Lower lobe of right lung (tissue), 2 donors: ENCODE measurements at regions not wholly inside any gene's neighbourhood (a gene's known extent, or its start where the extent isn't known, plus 50 kb on each side); places are given as distances from the start of the nearest gene placed in this dataset.

Experiments
- ATAC-seq, 2 donors: fragments of 200-7000 bp; cut with Tn5 transposase; one replicate each; pipeline ENCODE4 v1.9.1; 2020 to 2022; ENCODE audit warnings: mild to moderate bottlenecking in 2 of 2, moderate library complexity in 2 of 2
- DNase-seq: peaks from one replicate; pipeline ENCODE4 v3.0.0-alpha.2; 2020
- H3K27ac ChIP-seq: fragments of 200-600 bp; one replicate; pipeline ENCODE4 v1.8.0; 2022
- H3K27me3 ChIP-seq: fragments of 200-600 bp; one replicate; pipeline ENCODE4 v1.8.0; 2022; ENCODE audit warnings: low read depth
- H3K36me3 ChIP-seq: fragments of 200-600 bp; one replicate; pipeline ENCODE4 v1.8.0; 2022; ENCODE audit warnings: mild to moderate bottlenecking
- H3K4me1 ChIP-seq: fragments of 200-600 bp; one replicate; pipeline ENCODE4 v1.8.0; 2022
- H3K4me3 ChIP-seq: fragments of 200-600 bp; one replicate; pipeline ENCODE4 v1.8.0; 2022; ENCODE audit warnings: mild to moderate bottlenecking
- H3K9me3 ChIP-seq: fragments of 200-600 bp; one replicate; pipeline ENCODE4 v1.8.0; 2022
- CTCF ChIP-seq: fragments of 200-600 bp; IDR thresholded peaks from one replicate; pipeline ENCODE4 v1.8.0; 2022; ENCODE audit warnings: antibody characterized with exemption, mild to moderate bottlenecking
- intact Hi-C: fragments of 100-400 bp; cut with DNase I; formaldehyde crosslinking; loops from one replicate; pipeline ENCODE4 v1.11.0; 2022
- donor health status: DM: no; HTN: yes; CAD: no; lungs with severe emphysema.

GRCh38 chr9:88673886-88674285, 138.9 kb downstream of the NXNL2 start:
- H3K9me3 ChIP-seq: no peaks in the 10 kb centered on the region
- no peak for TF ChIP-seq CTCF
- DNase-seq: no peak

GRCh38 chr9:88676644-88677043, 141.7 kb downstream of the NXNL2 start:
- Histone ChIP-seq H3K4me3 (no peak overlapping the region), H3K36me3 (no peaks in the 10 kb centered on the region), H3K27me3 (no peaks in the 10 kb centered on the region), H3K4me1 (no peaks in the 10 kb centered on the region), H3K9me3 (no peaks in the 10 kb centered on the region), H3K27ac (no peak overlapping the region)
- no peak for TF ChIP-seq CTCF
- DNase-seq (no peak), ATAC-seq (no peak)
- intact Hi-C loops: no loop called here

More at GRCh38 chr9:88673886-88674285, 138.9 kb downstream of the NXNL2 start:
- ATAC-seq: no peak
- Histone ChIP-seq H3K4me1 (no peaks in the 10 kb centered on the region), H3K36me3 (no peaks in the 10 kb centered on the region), H3K4me3 (no peak overlapping the region), H3K27me3 (no peaks in the 10 kb centered on the region), H3K27ac (no peak overlapping the region)
- intact Hi-C loops: no loop called here

GRCh38 chr9:88678008-88678407, 143.0 kb downstream of the NXNL2 start:
- no peaks in the 10 kb centered on the region for H3K36me3 ChIP-seq
- H3K9me3 ChIP-seq: no peaks in the 10 kb centered on the region
- intact Hi-C loops: no loop called here
- no peaks in the 10 kb centered on the region for H3K4me1 ChIP-seq
- DNase-seq (no peak), ATAC-seq (no peak)
- no peaks in the 10 kb centered on the region for H3K27me3 ChIP-seq
- no peak for TF ChIP-seq CTCF
- no peak overlapping the region for H3K27ac ChIP-seq
- H3K4me3 ChIP-seq: no peak overlapping the region

- DNase-seq: no peak
- no peak overlapping the region for H3K27ac ChIP-seq
- H3K36me3 ChIP-seq: no peaks in the 10 kb centered on the region
- no peaks in the 10 kb centered on the region for H3K27me3 ChIP-seq
- ATAC-seq: no peak
- H3K4me1 ChIP-seq: no peaks in the 10 kb centered on the region
- no peak overlapping the region for H3K4me3 ChIP-seq
- no peaks in the 10 kb centered on the region for H3K9me3 ChIP-seq
- intact Hi-C loops: no loop called here
- no peak for TF ChIP-seq CTCF
Measured at GRCh38 chr9:88678431-88678830, 143.5 kb downstream of the NXNL2 start.

- H3K27ac ChIP-seq: no peak overlapping the region
- no peak for ATAC-seq
Measured at GRCh38 chr9:88680041-88680440, 145.1 kb downstream of the NXNL2 start.

More at GRCh38 chr9:88680041-88680440, 145.1 kb downstream of the NXNL2 start:
- Histone ChIP-seq H3K4me3 (no peak overlapping the region), H3K9me3 (no peaks in the 10 kb centered on the region), H3K4me1 (no peaks in the 10 kb centered on the region), H3K36me3 (no peaks in the 10 kb centered on the region), H3K27me3 (no peaks in the 10 kb centered on the region)
- TF ChIP-seq CTCF: no peak
- DNase-seq: no peak
- intact Hi-C loops: no loop called here
